B cell (primary cell): ENCODE measurements at regions not wholly inside any gene's neighbourhood (a gene's known extent, or its start where the extent isn't known, plus 50 kb on each side); places are given as distances from the start of the nearest gene placed in this dataset.

Experiments
- ATAC-seq: fragments of 200-7000 bp; cut with Tn5 transposase; one replicate; pipeline ENCODE4 v1.10.0; 2021; ENCODE audit warnings: low read depth, mild to moderate bottlenecking, moderate number of reproducible peaks, moderate library complexity
- CTCF ChIA-PET: fragments of 350-600 bp; sonication (Branson Sonifier 250); formaldehyde crosslinking; loops from one replicate; lab custom pipeline; 2021; ENCODE audit warnings: antibody characterized with exemption, inconsistent platforms; lab: Charles Lee
- POLR2A ChIA-PET: fragments of 350-600 bp; sonication (Branson Sonifier 250); formaldehyde crosslinking; loops from one replicate; lab custom pipeline; 2021; ENCODE audit warnings: antibody characterized with exemption; lab: Charles Lee
- DNase-seq: peaks from one replicate; pipeline ENCODE4 v3.0.0; 2013
- H2AFZ ChIP-seq: 2 replicates; pipeline ENCODE4 v1.6.1; 2012; ENCODE audit warnings: mild to moderate bottlenecking, low read depth, low read length; ENCODE audit not compliant: insufficient read depth, poor library complexity, severe bottlenecking
- H3K27ac ChIP-seq, 2 donors: 1 replicate in 1 of 2; 2 replicates in 1 of 2; pipeline ENCODE4 v1.5.1; 2012 to 2013; ENCODE audit warnings: low read length in 2 of 2, mild to moderate bottlenecking in 2 of 2, moderate library complexity in 1 of 2
- H3K27me3 ChIP-seq, 4 experiments: fragments of 200-600 bp in 1 of 4; sonication (generic) in 1 of 4; replicated peaks in 1 of 4; 1 replicate in 2 of 4; 2 replicates in 2 of 4; pipeline versions ENCODE4 v1.6.1 to v1.7.0; 2013 to 2016; ENCODE audit warnings: low read length in 3 of 4, mild to moderate bottlenecking in 2 of 4, mixed read lengths in 1 of 4, moderate library complexity in 1 of 4; ENCODE audit not compliant: insufficient read depth in 4 of 4, control insufficient read depth in 3 of 4; ENCODE audit errors: control extremely low read depth in 1 of 4
- H3K36me3 ChIP-seq, 2 experiments: replicated peaks in 1 of 2; 1 replicate in 1 of 2; 2 replicates in 1 of 2; pipeline versions ENCODE4 v1.6.1 to v1.7.1; 2013; ENCODE audit warnings: low read length in 1 of 2; ENCODE audit not compliant: insufficient read depth in 2 of 2, control insufficient read depth in 1 of 2; ENCODE audit errors: control extremely low read depth in 1 of 2, extremely low read depth in 1 of 2
- H3K4me1 ChIP-seq, 2 donors: fragments of 200-600 bp in 1 of 2; sonication (generic) in 1 of 2; 1 replicate in 1 of 2; 2 replicates in 1 of 2; pipeline versions ENCODE4 v1.5.1 to v1.6.1; 2013 to 2017; ENCODE audit warnings: low read length in 2 of 2; ENCODE audit not compliant: control insufficient read depth in 2 of 2, insufficient read depth in 2 of 2
- H3K4me2 ChIP-seq: replicated peaks from 2 replicates; pipeline ENCODE3; 2012; ENCODE audit warnings: mild to moderate bottlenecking, low read depth, low read length; ENCODE audit not compliant: poor library complexity, severe bottlenecking
- H3K4me3 ChIP-seq, 5 experiments: fragments of 200-600 bp in 1 of 5; sonication (generic) in 1 of 5; 1 replicate in 3 of 5; 2 replicates in 2 of 5; pipeline versions ENCODE4 v1.5.1 to v1.7.0; 2011 to 2016; ENCODE audit warnings: low read length in 4 of 5, mild to moderate bottlenecking in 4 of 5, low read depth in 2 of 5, control low read depth in 1 of 5, moderate library complexity in 1 of 5; ENCODE audit not compliant: insufficient read depth in 1 of 5; ENCODE audit errors: control extremely low read depth in 1 of 5, extremely low read depth in 1 of 5
- H3K79me2 ChIP-seq: fragments of 200-600 bp; sonication (generic); one replicate; pipeline ENCODE4 v1.6.0; 2016; ENCODE audit warnings: low read length; ENCODE audit not compliant: control insufficient read depth, insufficient read depth
- H3K9ac ChIP-seq: fragments of 200-600 bp; sonication (generic); 2 replicates; pipeline ENCODE4 v1.6.1; 2017; ENCODE audit warnings: mild to moderate bottlenecking, low read length, moderate library complexity
- H3K9me3 ChIP-seq, 3 donors: one replicate each; pipeline versions ENCODE4 v1.6.1 to v1.7.1; 2013; ENCODE audit warnings: low read length in 2 of 3; ENCODE audit not compliant: control insufficient read depth in 2 of 3, insufficient read depth in 1 of 3; ENCODE audit errors: control extremely low read depth in 1 of 3
- H4K20me1 ChIP-seq: 2 replicates; pipeline ENCODE4 v1.6.0; 2012; ENCODE audit warnings: mild to moderate bottlenecking, low read length; ENCODE audit not compliant: insufficient read depth, control insufficient read depth, poor library complexity, severe bottlenecking
- H3K27ac Mint-ChIP-seq: one replicate; pipeline ENCODE4 v1.8.0; 2021; ENCODE audit warnings: mixed read lengths
- H3K27me3 Mint-ChIP-seq: one replicate; pipeline ENCODE4 v1.8.0; 2021; ENCODE audit warnings: mixed read lengths
- H3K4me1 Mint-ChIP-seq: one replicate; pipeline ENCODE4 v1.8.0; 2021; ENCODE audit warnings: mixed read lengths
- H3K4me3 Mint-ChIP-seq: one replicate; pipeline ENCODE4 v1.8.0; 2021; ENCODE audit warnings: mixed read lengths
- H3K9me3 Mint-ChIP-seq: one replicate; pipeline ENCODE4 v1.8.0; 2022; ENCODE audit warnings: mixed read lengths; ENCODE audit not compliant: insufficient read depth
- CTCF ChIP-seq: fragments of 200-600 bp; IDR thresholded peaks from one replicate; pipeline ENCODE4 v1.8.0; 2022; ENCODE audit warnings: antibody characterized with exemption, mild to moderate bottlenecking
- EZH2 ChIP-seq: IDR thresholded peaks from 2 replicates; pipeline ENCODE4 v1.6.1; 2012; ENCODE audit warnings: borderline replicate concordance, low read depth, mild to moderate bottlenecking, moderate library complexity, low read length; ENCODE audit not compliant: insufficient read depth, poor library complexity, severe bottlenecking
- WGBS: methylation state at CpG from one replicate; pipeline ENCODE4 v1.1.5; 2013; ENCODE audit warnings: missing lambda C conversion rate; ENCODE audit not compliant: insufficient coverage; 5-methylcytosine and 5-hydroxymethylcytosine counted together
- intact Hi-C: fragments of 100-400 bp; cut with micrococcal nuclease; formaldehyde crosslinking; loops from one replicate; pipeline ENCODE4 v1.10.0; 2022

DNA sequence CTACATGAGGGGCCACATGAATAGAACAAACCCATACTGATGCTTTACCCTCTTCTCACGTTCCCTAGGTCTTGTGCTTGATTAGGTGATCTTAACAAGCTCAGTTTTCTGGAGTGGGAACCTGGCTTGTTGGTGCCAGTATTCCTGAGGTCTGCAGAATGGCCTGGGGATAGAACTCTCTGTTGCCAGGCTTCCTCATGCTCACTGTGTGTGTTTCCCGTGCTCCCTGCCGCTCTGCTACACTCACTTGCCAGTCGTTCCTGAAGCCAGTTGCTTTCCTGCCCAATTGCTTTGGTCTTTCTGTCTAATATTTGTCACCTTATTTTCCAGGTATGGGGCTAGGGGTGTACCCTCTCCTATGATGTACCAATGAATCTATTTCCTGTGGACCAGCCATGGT is 2111.5 kb upstream of the PIK3C3 start:
- Mint-ChIP-seq H3K27ac (no peak overlapping the region), H3K9me3 (peaks cover 4% of the 10 kb centered on the region), H3K27me3 (no peaks in the 10 kb centered on the region), H3K4me3 (no peak overlapping the region), H3K4me1 (no peaks in the 10 kb centered on the region)
- no peaks in the 10 kb centered on the region for H3K36me3 ChIP-seq
- no peak overlapping the region for H3K9ac ChIP-seq
- intact Hi-C loops: no loop called here
- WGBS: 80% methylated on average over 1 of the region's 4 CpGs
- H2AFZ ChIP-seq: no peak overlapping the region
- H3K79me2 ChIP-seq: no peaks in the 10 kb centered on the region
- no peak overlapping the region for H3K4me3 ChIP-seq
- H3K27ac ChIP-seq: no peak overlapping the region
- no peaks in the 10 kb centered on the region for H3K4me1 ChIP-seq
- H4K20me1 ChIP-seq: no peaks in the 10 kb centered on the region
- TF ChIP-seq EZH2 (no peak), CTCF (no peak)
- DNase-seq (no peak), ATAC-seq (no peak)
- ChIA-PET CTCF (no interaction called here), POLR2A (no interaction called here)
- peaks cover 0 to 6% (median 0%) of the 10 kb centered on the region in 4 experiments for H3K27me3 ChIP-seq
- H3K4me2 ChIP-seq: no peak overlapping the region
- H3K9me3 ChIP-seq: no peaks in the 10 kb centered on the region

- ATAC-seq (no peak), DNase-seq (no peak)
- Histone ChIP-seq H3K4me1 (no peaks in the 10 kb centered on the region), H3K9me3 (no peaks in the 10 kb centered on the region), H2AFZ (no peak overlapping the region), H3K36me3 (no peaks in the 10 kb centered on the region), H3K27me3 (peaks cover 0 to 6% (median 0%) of the 10 kb centered on the region in 4 experiments), H3K79me2 (no peaks in the 10 kb centered on the region), H3K9ac (no peak overlapping the region), H3K4me3 (no peak overlapping the region), H3K4me2 (no peak overlapping the region), H4K20me1 (no peaks in the 10 kb centered on the region), H3K27ac (no peak overlapping the region)
- TF ChIP-seq CTCF: no peak
- no peaks in the 10 kb centered on the region for H3K4me1 Mint-ChIP-seq
- H3K27me3 Mint-ChIP-seq: no peaks in the 10 kb centered on the region
- no peak overlapping the region for H3K27ac Mint-ChIP-seq
- H3K9me3 Mint-ChIP-seq: peaks cover 4% of the 10 kb centered on the region
- no peak overlapping the region for H3K4me3 Mint-ChIP-seq
- ChIA-PET POLR2A (no interaction called here), CTCF (no interaction called here)
- intact Hi-C loops: no loop called here
- WGBS: 88% methylated on average over 6 of the region's 9 CpGs
These were observed 2112.6 kb upstream of the PIK3C3 start for GRCh38 chr18:39842366-39842914.
